AG09309 (cell line): ENCODE measurements at regions not wholly inside any gene's neighbourhood (a gene's known extent, or its start where the extent isn't known, plus 50 kb on each side); places are given as distances from the start of the nearest gene placed in this dataset.

Experiments
- DNase-seq: peaks from one replicate; pipeline ENCODE4 v3.0.0-alpha.2; 2010; ENCODE audit warnings: low read depth
- H3K4me3 ChIP-seq: 2 replicates; pipeline ENCODE4 v1.5.1; 2011; ENCODE audit warnings: mild to moderate bottlenecking, low read depth, low read length, moderate library complexity; ENCODE audit not compliant: control insufficient read depth
- TF ChIP-seq, protein P1 (sequence below): IDR thresholded peaks from 2 replicates; pipeline ENCODE4 v1.5.1; 2011; ENCODE audit warnings: mild to moderate bottlenecking, low read depth, low read length, inconsistent platforms; ENCODE audit not compliant: insufficient read depth, control insufficient read depth; ENCODE audit errors: missing control alignments

GRCh38 chr4:104262678-104263077 lies 232.0 kb downstream of the CXXC4 start:
- H3K4me3 ChIP-seq, result no peak overlapping the region
- TF ChIP-seq, protein P1, sequence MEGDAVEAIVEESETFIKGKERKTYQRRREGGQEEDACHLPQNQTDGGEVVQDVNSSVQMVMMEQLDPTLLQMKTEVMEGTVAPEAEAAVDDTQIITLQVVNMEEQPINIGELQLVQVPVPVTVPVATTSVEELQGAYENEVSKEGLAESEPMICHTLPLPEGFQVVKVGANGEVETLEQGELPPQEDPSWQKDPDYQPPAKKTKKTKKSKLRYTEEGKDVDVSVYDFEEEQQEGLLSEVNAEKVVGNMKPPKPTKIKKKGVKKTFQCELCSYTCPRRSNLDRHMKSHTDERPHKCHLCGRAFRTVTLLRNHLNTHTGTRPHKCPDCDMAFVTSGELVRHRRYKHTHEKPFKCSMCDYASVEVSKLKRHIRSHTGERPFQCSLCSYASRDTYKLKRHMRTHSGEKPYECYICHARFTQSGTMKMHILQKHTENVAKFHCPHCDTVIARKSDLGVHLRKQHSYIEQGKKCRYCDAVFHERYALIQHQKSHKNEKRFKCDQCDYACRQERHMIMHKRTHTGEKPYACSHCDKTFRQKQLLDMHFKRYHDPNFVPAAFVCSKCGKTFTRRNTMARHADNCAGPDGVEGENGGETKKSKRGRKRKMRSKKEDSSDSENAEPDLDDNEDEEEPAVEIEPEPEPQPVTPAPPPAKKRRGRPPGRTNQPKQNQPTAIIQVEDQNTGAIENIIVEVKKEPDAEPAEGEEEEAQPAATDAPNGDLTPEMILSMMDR, result no peak
- no peak for DNase-seq

DNA sequence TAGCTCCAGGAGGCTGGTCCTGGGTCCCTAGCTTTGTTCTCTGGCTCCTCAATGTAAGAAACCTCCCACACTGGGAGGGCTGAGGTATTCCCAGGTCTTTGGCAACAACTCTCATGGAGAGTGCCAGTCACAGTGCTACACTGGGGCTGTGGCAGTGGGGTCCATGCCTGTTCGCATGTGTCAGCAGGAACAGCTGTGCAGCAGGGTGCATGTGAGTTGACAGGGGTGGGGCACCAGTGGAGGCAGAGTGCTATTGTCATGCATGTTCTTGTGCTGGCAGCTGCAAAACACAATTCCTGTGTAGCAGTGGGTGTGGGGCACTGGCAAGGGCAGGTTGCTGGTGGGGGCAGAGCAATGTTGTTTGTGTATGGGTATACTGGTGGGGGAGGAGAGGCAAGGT lies 246.0 kb downstream of the CXXC4 start:
- H3K4me3 ChIP-seq, result no peak overlapping the region
- DNase-seq, result no peak
- TF ChIP-seq, protein P1, result no peak

DNA sequence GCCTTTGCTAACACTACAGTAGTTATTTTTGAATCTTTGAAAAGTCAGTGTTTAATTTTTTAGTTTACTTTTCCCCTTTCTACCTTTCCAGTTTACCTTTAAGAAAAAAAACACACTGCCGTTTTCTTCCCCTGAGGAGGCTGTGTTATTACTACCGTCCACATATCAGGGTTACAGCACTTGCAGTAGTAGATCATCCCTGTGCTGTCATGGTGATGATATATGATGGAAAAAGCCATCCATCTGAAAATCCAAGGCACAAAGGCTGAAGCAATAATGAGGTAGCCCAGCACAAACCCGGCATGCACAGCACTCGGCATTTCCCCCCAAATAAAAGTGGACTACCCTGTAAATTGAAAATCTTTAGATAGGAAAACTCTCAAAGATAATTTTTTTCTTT lies 258.7 kb downstream of the CXXC4 start:
- no peak for DNase-seq
- H3K4me3 ChIP-seq, result no peak overlapping the region
- TF ChIP-seq, protein P1, result no peak

DNA sequence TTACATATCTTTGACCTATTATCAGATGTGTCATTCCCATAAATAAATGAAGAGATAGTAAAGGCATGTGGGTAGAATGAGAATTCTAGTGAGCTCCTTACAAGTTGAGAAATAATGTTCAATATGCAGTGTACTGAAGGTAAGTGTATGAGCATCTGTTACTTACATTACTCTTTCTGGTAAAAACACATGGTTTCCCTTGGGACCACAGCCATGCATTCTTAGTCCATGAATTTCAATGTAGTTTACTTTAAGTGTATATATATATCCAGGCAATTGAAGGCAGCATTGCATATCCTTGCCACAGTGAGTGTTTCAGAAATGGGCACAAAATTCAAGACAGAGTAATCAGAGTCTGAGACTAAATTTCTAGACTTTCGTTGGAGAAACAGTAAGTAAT lies 277.2 kb downstream of the CXXC4 start:
- DNase-seq, result no peak
- H3K4me3 ChIP-seq, result no peak overlapping the region
- TF ChIP-seq, protein P1, result no peak

GRCh38 chr4:104211657-104212056 lies 283.0 kb downstream of the CXXC4 start:
- TF ChIP-seq, protein P1, result no peak
- DNase-seq, result no peak
- no peak overlapping the region for H3K4me3 ChIP-seq

GRCh38 chr4:104210420-104210819 lies 284.3 kb downstream of the CXXC4 start:
- H3K4me3 ChIP-seq, result no peak overlapping the region
- no peak for DNase-seq
- TF ChIP-seq, protein P1, result no peak

DNA sequence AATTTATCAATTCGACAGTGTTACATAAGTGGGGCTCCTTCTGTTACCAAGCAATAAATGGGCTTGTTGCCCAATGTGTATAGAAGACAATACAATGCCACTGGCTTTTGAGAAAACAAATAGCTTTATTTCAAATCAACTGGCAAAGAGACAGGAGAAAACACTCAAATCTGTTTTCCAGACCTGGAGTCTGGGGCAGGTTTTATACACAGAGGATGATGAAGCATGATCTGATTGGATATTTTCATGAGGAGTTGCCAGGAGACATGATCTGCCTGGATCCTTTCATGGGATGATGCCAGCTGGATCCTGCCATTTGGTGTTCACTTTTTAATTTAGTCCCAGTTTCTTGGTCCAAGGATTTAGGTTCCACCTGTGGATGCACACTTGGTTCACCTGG lies 287.9 kb downstream of the CXXC4 start:
- no peak for DNase-seq
- TF ChIP-seq, protein P1, result no peak
- H3K4me3 ChIP-seq, result no peak overlapping the region
